ENCODE measurements at regions not wholly inside any gene's neighbourhood (a gene's known extent, or its start where the extent isn't known, plus 50 kb on each side); places are given as distances from the start of the nearest gene placed in this dataset.

- no peak overlapping the region for H2BK120ac ChIP-seq (ENCODE audit: low read depth, low read length)
- H2BK5ac ChIP-seq (ENCODE audit: low read depth, low read length, poor library complexity, severe bottlenecking) = no peak overlapping the region
- no peak overlapping the region for H2AK5ac ChIP-seq (ENCODE audit: low read length, severe bottlenecking)
- H3K14ac ChIP-seq (ENCODE audit: low read length in 2 of 2) = peak overlapping the region in 1 of 2 experiments; percentile 42
- no peak overlapping the region for H4K8ac ChIP-seq (ENCODE audit: low read length)
- no peaks in the 10 kb centered on the region for H3K4me1 ChIP-seq (ENCODE audit: control insufficient read depth, insufficient read depth, low read depth, low read length)
- 75% methylated on average over 2 of the region's 2 CpGs for WGBS
- no peak overlapping the region for H2AFZ ChIP-seq (ENCODE audit: low read depth, low read length)
- DNase-seq = no peak
- no peak overlapping the region for H3K9ac ChIP-seq (ENCODE audit: low read length)
- peaks cover 0 to 3% of the 10 kb centered on the region in 2 experiments for H3K27me3 ChIP-seq (ENCODE audit: control insufficient read depth in 1 of 2, insufficient read depth in 1 of 2, low read length in 2 of 2)
- H3K4me3 ChIP-seq (ENCODE audit: insufficient read depth in 1 of 2, low read depth in 1 of 2, low read length in 2 of 2) = no peak overlapping the region
- H3K79me1 ChIP-seq (replicated peaks; ENCODE audit: low read length, poor library complexity, severe bottlenecking) = no peaks in the 10 kb centered on the region
- H2BK15ac ChIP-seq (ENCODE audit: low read depth, poor library complexity, severe bottlenecking) = no peak overlapping the region
- H3K36me3 ChIP-seq (ENCODE audit: control insufficient read depth in 1 of 2, insufficient read depth in 2 of 2, low read depth in 1 of 2, low read length in 2 of 2) = no peaks in the 10 kb centered on the region
- H2BK12ac ChIP-seq (ENCODE audit: low read length in 2 of 2) = no peak overlapping the region
- no peak overlapping the region for H3K4ac ChIP-seq (ENCODE audit: low read depth in 1 of 2, low read length in 2 of 2)
- no peak overlapping the region for H4K91ac ChIP-seq (ENCODE audit: low read length)
- H3K9me3 ChIP-seq (ENCODE audit: control insufficient read depth, low read length) = peaks cover 4% of the 10 kb centered on the region
- no peak overlapping the region for H3K18ac ChIP-seq (ENCODE audit: low read depth in 1 of 2, low read length in 2 of 2)
- H3K27ac ChIP-seq (ENCODE audit: low read length, poor library complexity, severe bottlenecking) = no peak overlapping the region
- no peak overlapping the region for H3K23ac ChIP-seq (ENCODE audit: low read length in 2 of 2)
- H3K4me2 ChIP-seq (ENCODE audit: low read length, poor library complexity, severe bottlenecking) = no peak overlapping the region
Observed at GRCh38 chr2:147689220-147689909, 155.5 kb upstream of the ACVR2A start.

GRCh38 chr2:147688242-147688641, 156.6 kb upstream of the ACVR2A start:
- peak; percentile 19 for DNase-seq
- WGBS = 60% methylated on average over 1 of the region's 1 CpG
- no peak overlapping the region for H2BK12ac ChIP-seq (ENCODE audit: low read length in 2 of 2)
- H3K79me1 ChIP-seq (replicated peaks; ENCODE audit: low read length, poor library complexity, severe bottlenecking) = no peaks in the 10 kb centered on the region
- no peak overlapping the region for H3K14ac ChIP-seq (ENCODE audit: low read length in 2 of 2)
- H3K9me3 ChIP-seq (ENCODE audit: control insufficient read depth, low read length) = peaks cover 4% of the 10 kb centered on the region
- no peak overlapping the region for H2BK120ac ChIP-seq (ENCODE audit: low read depth, low read length)
- H2BK5ac ChIP-seq (ENCODE audit: low read depth, low read length, poor library complexity, severe bottlenecking) = no peak overlapping the region
- H3K4me1 ChIP-seq (ENCODE audit: control insufficient read depth, insufficient read depth, low read depth, low read length) = no peaks in the 10 kb centered on the region
- no peak overlapping the region for H3K4me3 ChIP-seq (ENCODE audit: insufficient read depth in 1 of 2, low read depth in 1 of 2, low read length in 2 of 2)
- H3K27me3 ChIP-seq (ENCODE audit: control insufficient read depth in 1 of 2, insufficient read depth in 1 of 2, low read length in 2 of 2) = no peaks in the 10 kb centered on the region
- no peak overlapping the region for H3K4me2 ChIP-seq (ENCODE audit: low read length, poor library complexity, severe bottlenecking)
- H4K8ac ChIP-seq (ENCODE audit: low read length) = no peak overlapping the region
- no peak overlapping the region for H2BK15ac ChIP-seq (ENCODE audit: low read depth, poor library complexity, severe bottlenecking)
- H3K27ac ChIP-seq (ENCODE audit: low read length, poor library complexity, severe bottlenecking) = no peak overlapping the region
- no peak overlapping the region for H3K18ac ChIP-seq (ENCODE audit: low read depth in 1 of 2, low read length in 2 of 2)
- no peak overlapping the region for H2AFZ ChIP-seq (ENCODE audit: low read depth, low read length)
- no peak overlapping the region for H3K23ac ChIP-seq (ENCODE audit: low read length in 2 of 2)
- no peak overlapping the region for H2AK5ac ChIP-seq (ENCODE audit: low read length, severe bottlenecking)
- H4K91ac ChIP-seq (ENCODE audit: low read length) = no peak overlapping the region
- H3K4ac ChIP-seq (ENCODE audit: low read depth in 1 of 2, low read length in 2 of 2) = no peak overlapping the region
- no peak overlapping the region for H3K9ac ChIP-seq (ENCODE audit: low read length)
- H3K36me3 ChIP-seq (ENCODE audit: control insufficient read depth in 1 of 2, insufficient read depth in 2 of 2, low read depth in 1 of 2, low read length in 2 of 2) = no peaks in the 10 kb centered on the region

GRCh38 chr2:147686365-147686764, 158.5 kb upstream of the ACVR2A start:
- H2AK5ac ChIP-seq (ENCODE audit: low read length, severe bottlenecking) = no peak overlapping the region
- H3K36me3 ChIP-seq (ENCODE audit: control insufficient read depth in 1 of 2, insufficient read depth in 2 of 2, low read depth in 1 of 2, low read length in 2 of 2) = no peaks in the 10 kb centered on the region
- H3K9me3 ChIP-seq (ENCODE audit: control insufficient read depth, low read length) = peaks cover 4% of the 10 kb centered on the region
- H2AFZ ChIP-seq (ENCODE audit: low read depth, low read length) = no peak overlapping the region
- no peak overlapping the region for H3K4me3 ChIP-seq (ENCODE audit: insufficient read depth in 1 of 2, low read depth in 1 of 2, low read length in 2 of 2)
- H3K4me1 ChIP-seq (ENCODE audit: control insufficient read depth, insufficient read depth, low read depth, low read length) = no peaks in the 10 kb centered on the region
- no peak overlapping the region for H4K8ac ChIP-seq (ENCODE audit: low read length)
- H3K23ac ChIP-seq (ENCODE audit: low read length in 2 of 2) = no peak overlapping the region
- H3K79me1 ChIP-seq (replicated peaks; ENCODE audit: low read length, poor library complexity, severe bottlenecking) = no peaks in the 10 kb centered on the region
- H3K14ac ChIP-seq (ENCODE audit: low read length in 2 of 2) = no peak overlapping the region
- no peak overlapping the region for H3K4me2 ChIP-seq (ENCODE audit: low read length, poor library complexity, severe bottlenecking)
- H3K9ac ChIP-seq (ENCODE audit: low read length) = no peak overlapping the region
- no peak overlapping the region for H4K91ac ChIP-seq (ENCODE audit: low read length)
- H3K18ac ChIP-seq (ENCODE audit: low read depth in 1 of 2, low read length in 2 of 2) = no peak overlapping the region
- WGBS = 85% methylated on average over 17 of the region's 21 CpGs
- DNase-seq = no peak
- no peak overlapping the region for H2BK5ac ChIP-seq (ENCODE audit: low read depth, low read length, poor library complexity, severe bottlenecking)
- no peak overlapping the region for H2BK15ac ChIP-seq (ENCODE audit: low read depth, poor library complexity, severe bottlenecking)
- no peak overlapping the region for H3K27ac ChIP-seq (ENCODE audit: low read length, poor library complexity, severe bottlenecking)
- no peak overlapping the region for H2BK120ac ChIP-seq (ENCODE audit: low read depth, low read length)
- no peaks in the 10 kb centered on the region for H3K27me3 ChIP-seq (ENCODE audit: control insufficient read depth in 1 of 2, insufficient read depth in 1 of 2, low read length in 2 of 2)
- no peak overlapping the region for H3K4ac ChIP-seq (ENCODE audit: low read depth in 1 of 2, low read length in 2 of 2)
- H2BK12ac ChIP-seq (ENCODE audit: low read length in 2 of 2) = no peak overlapping the region

- no peak overlapping the region for H3K23ac ChIP-seq (ENCODE audit: low read length in 2 of 2)
- H3K79me1 ChIP-seq (replicated peaks; ENCODE audit: low read length, poor library complexity, severe bottlenecking) = no peaks in the 10 kb centered on the region
- H2AFZ ChIP-seq (ENCODE audit: low read depth, low read length) = no peak overlapping the region
- H2BK5ac ChIP-seq (ENCODE audit: low read depth, low read length, poor library complexity, severe bottlenecking) = no peak overlapping the region
- no peak overlapping the region for H4K8ac ChIP-seq (ENCODE audit: low read length)
- no peak overlapping the region for H2AK5ac ChIP-seq (ENCODE audit: low read length, severe bottlenecking)
- no peak overlapping the region for H3K18ac ChIP-seq (ENCODE audit: low read depth in 1 of 2, low read length in 2 of 2)
- H3K4me1 ChIP-seq (ENCODE audit: control insufficient read depth, insufficient read depth, low read depth, low read length) = no peaks in the 10 kb centered on the region
- no peak overlapping the region for H3K14ac ChIP-seq (ENCODE audit: low read length in 2 of 2)
- no peak overlapping the region for H2BK15ac ChIP-seq (ENCODE audit: low read depth, poor library complexity, severe bottlenecking)
- H3K4me3 ChIP-seq (ENCODE audit: insufficient read depth in 1 of 2, low read depth in 1 of 2, low read length in 2 of 2) = no peak overlapping the region
- no peak overlapping the region for H2BK12ac ChIP-seq (ENCODE audit: low read length in 2 of 2)
- H3K9ac ChIP-seq (ENCODE audit: low read length) = no peak overlapping the region
- no peak overlapping the region for H2BK120ac ChIP-seq (ENCODE audit: low read depth, low read length)
- no peak overlapping the region for H3K27ac ChIP-seq (ENCODE audit: low read length, poor library complexity, severe bottlenecking)
- no peak overlapping the region for H3K4ac ChIP-seq (ENCODE audit: low read depth in 1 of 2, low read length in 2 of 2)
- DNase-seq = no peak
- H4K91ac ChIP-seq (ENCODE audit: low read length) = no peak overlapping the region
- H3K36me3 ChIP-seq (ENCODE audit: control insufficient read depth in 1 of 2, insufficient read depth in 2 of 2, low read depth in 1 of 2, low read length in 2 of 2) = no peaks in the 10 kb centered on the region
- H3K4me2 ChIP-seq (ENCODE audit: low read length, poor library complexity, severe bottlenecking) = no peak overlapping the region
- 79% methylated on average over 4 of the region's 4 CpGs for WGBS
- peaks cover 4% of the 10 kb centered on the region for H3K9me3 ChIP-seq (ENCODE audit: control insufficient read depth, low read length)
- H3K27me3 ChIP-seq (ENCODE audit: control insufficient read depth in 1 of 2, insufficient read depth in 1 of 2, low read length in 2 of 2) = no peaks in the 10 kb centered on the region
Observed at GRCh38 chr2:147684903-147685302, 159.9 kb upstream of the ACVR2A start.
